ENCODE measurements at regions not wholly inside any gene's neighbourhood (a gene's known extent, or its start where the extent isn't known, plus 50 kb on each side); places are given as distances from the start of the nearest gene placed in this dataset.
"Not testable (repeated sequence)": the region's sequence is repeated elsewhere in the genome, so short reads cannot be mapped to it uniquely, and the experiment has no call there.

DNA sequence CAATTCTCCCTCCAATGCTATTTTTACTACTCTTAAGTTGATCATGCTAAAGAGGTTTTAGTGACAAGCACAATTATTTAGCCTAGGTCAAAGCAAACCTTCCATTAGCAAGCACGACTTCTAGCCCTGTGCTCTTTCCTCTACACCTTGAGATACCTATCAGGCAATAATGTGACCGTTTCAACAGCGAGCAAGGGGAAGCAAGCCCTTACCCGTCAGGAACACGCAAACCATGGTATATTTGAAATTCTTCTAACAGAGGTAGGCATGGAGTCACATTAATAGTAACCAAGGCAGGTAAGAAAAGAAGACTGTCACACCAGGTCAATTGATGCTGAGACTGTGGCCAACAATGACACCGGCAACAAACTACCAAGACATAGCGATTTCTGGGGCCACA, 68.9 kb upstream of the VGLL4 start:
- no peak for DNase-seq (ENCODE audit: low read depth)

DNA sequence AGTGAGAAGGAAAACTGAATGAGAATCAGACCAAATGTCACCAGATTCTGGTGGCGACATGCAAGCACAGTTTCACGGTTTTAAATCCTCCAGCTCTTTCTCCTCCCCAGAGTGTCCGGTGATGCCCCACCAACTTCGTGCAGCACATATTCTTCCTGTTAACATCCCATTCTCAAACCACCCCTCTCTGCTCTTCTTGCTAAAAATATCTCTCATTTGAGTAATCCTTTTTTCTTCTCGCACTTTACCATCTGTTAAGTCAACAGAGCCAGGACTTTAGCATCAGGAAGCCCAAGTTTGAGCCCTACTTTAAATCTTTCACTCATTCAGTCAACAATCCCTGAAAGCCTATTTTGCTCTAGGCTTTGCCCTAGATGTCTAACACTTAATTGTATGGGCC, 68.2 kb upstream of the VGLL4 start:
- no peak for DNase-seq (ENCODE audit: low read depth)

DNA sequence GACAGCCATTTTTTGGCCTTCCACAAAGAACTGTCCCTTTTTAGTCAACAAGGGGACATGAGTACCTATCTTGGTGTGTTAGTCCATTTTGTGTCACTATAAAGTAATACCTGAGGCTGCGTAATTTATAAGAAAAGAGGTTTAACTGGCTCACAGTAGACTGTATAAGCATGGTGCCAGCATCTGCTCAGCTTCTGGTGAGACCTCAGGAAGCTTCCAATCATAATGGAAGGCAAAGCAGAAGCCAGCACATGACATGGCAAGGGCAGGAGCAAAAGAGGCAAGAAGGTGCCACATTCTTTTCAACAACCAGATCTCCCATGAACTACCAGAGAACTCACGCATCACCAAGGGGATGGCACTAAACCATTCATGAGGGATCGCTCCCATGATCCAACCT, 66.1 kb upstream of the VGLL4 start:
- no peak for DNase-seq (ENCODE audit: low read depth)

DNA sequence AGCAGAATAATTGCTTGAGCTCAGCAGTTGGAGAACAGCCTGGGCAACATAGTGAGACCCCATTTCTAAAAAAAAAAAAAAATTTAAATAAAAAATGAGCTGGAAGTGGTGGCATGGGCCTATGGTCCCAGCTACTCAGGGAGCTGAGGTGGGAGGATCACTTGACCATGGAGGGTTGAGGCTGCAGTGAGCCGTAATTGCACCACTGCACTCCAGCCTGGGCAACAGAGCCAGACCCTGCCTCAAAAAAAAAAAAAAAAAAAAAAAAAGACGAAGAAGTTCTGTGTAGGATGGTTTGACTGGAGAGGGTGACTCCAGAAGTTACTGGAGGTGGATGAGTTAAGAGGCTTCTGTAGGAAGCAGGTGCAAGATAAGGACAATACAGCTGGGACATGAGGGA, 63.4 kb upstream of the VGLL4 start:
- DNase-seq (ENCODE audit: low read depth) = not testable (repeated sequence)

DNA sequence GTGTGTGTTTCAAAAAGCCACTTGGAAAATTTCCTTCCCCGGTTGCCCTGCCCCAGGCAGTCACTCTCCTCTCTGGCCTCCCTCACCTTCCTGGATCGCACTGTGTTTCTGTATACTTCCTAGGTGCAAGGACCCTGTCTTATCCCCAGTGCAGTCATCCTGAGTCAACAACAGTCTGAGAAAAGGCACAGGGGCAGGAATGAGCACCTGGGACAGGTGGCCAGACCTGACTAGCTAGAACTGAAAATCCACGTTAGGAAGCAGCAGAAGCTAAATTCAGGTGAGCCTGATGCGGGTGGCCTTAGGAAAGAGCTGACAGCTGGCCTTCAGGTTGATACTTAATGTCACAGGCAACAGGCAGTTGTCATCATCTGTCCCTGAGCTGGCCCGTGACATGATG, 62.9 kb upstream of the VGLL4 start:
- DNase-seq (ENCODE audit: low read depth) = no peak

DNA sequence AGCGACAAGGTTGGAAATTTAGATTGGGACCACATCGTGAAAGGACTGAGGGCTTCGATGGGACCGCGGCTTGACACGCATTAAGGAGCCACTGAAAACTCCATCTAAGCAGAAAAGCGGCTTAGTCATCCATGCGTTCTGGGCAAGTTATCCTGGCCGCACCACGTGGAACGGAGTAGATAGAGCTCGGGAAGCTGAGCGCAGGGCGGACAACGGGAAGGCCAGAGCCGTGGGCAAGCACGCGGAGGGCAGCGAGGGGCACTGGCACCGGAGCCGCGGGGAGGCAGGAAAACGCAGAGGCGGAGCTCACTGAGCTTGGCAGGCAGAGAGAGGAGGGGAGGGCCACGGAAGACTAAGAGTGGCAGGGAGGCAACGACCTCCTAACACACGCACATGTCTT, 61.3 kb upstream of the VGLL4 start:
- no peak for DNase-seq (ENCODE audit: low read depth)

DNA sequence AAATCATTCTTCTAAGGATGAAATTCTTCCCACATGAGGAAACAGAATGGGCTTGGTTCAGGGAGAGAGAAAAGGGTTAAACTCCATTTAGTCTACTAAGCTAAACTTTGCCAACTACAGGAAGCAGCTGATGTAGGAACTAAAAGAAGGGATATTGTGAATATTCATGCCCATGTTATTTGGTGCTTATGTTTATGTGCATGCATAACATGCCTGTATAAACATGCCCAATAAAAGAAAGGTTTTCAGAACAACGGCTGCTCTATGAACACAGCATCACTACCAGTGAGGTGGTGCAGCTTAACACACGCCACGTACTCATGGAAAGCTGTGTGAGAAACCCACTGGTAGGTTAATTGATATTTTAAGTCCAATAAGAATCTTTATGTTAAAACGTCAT, 59.4 kb upstream of the VGLL4 start:
- DNase-seq (ENCODE audit: low read depth) = no peak

DNA sequence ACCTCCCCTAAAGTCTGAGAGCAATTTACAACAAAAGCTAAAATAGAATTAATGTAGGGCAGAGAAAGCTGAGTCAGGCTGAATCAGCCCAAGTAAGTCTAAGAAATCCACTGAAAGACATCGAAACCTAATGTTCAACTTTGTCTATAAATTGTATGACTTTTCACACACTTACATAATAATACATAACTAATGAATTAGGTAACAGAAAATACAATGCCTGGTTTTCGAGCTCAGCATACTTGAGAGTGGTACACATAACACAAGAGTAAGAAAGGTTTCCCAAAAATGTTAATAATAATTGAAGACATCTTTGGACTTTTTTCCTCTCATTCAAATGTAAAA, 55.3 kb upstream of the VGLL4 start:
- DNase-seq (ENCODE audit: low read depth) = no peak

DNA sequence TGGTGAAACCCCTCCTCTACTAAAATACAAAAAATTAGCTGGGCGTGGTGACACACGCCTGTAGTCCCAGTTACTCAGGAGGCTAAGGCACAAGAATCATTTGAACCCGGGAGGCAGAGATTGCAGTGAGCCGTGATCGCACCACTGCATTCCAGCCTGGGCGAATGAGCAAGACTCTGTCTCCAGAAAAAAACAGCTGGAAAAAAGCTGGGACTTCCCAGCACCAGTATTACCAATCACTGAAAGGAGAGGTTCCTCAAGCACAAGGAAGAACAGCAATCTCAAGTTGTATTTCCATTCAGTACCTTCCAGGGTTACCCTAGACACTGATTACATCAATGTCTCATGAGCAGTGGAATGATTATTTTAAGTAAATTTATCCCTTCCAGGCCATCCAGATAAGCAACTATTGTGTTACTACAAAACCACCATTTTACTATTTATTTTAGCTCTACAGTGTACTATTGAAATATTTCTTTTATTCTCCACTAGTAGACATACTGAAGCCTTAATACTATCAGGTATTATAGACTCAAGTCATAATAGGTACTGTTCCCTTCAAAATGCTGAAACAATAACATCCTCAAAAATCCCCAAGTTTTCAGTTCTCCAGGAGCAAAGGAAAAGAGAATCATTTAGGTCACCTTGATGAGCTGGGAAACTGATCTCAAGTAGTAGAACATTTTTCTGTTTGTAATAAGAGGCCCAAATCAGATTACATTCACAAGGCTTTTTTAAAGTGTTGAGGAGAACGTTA, 54.8 kb upstream of the VGLL4 start:
- no peak for DNase-seq (ENCODE audit: low read depth)

DNA sequence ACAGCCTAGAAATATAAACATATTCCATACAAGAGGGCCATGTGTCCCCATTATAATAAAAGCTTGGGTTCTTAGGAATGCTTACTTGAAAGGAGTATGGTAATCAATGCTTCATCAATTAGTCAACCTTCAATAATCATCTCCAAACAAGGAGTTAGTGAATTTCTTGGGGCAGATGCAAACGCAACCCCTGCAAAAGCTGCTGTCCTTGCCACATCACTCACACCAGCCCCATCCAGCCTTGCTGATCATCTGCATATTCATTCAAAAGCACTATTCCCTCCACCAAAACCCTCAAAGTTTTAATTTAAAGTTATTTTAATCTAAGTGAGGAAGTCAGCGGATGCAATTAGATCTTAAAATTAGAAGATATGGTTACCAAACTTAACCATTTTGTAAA, 54.0 kb upstream of the VGLL4 start:
- no peak for DNase-seq (ENCODE audit: low read depth)

DNA sequence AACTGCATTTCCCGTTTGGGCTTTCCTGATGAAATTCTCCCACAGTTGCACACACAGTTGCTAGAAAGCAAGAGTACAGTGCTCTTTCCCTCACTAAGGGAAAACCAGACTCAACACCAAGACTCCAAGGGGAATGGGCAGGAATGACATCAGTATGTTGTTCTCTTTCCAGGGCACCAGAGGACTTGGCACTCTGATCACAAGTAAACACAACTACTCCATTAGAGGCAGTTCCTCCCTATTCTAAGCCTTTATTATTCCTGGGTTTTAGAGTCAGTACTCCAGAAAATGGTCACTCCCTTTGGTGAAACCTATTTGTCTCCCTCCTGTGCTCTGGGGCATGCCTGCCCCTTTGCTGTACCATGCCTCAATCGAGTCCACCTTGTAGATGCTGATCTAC, 52.3 kb upstream of the VGLL4 start:
- DNase-seq (ENCODE audit: low read depth) = no peak
